PC-9 (cell line): ENCODE measurements at regions not wholly inside any gene's neighbourhood (a gene's known extent, or its start where the extent isn't known, plus 50 kb on each side); places are given as distances from the start of the nearest gene placed in this dataset.

Experiments
- CTCF ChIP-seq: fragments of 200-600 bp; sonication (generic); conservative IDR thresholded peaks from 2 replicates; pipeline ENCODE4 v1.6.1; 2017; ENCODE audit warnings: mixed run types, antibody characterized with exemption, mild to moderate bottlenecking, moderate library complexity
- EZH2 ChIP-seq: fragments of 200-600 bp; sonication (generic); IDR thresholded peaks from 2 replicates; pipeline ENCODE4 v1.8.0; 2017; ENCODE audit warnings: antibody characterized with exemption, low read depth

GRCh38 chr2:81327911-81328310 lies 1023.4 kb upstream of the LRRTM1 start:
- TF ChIP-seq CTCF (no peak), EZH2 (no peak)
